HCT116 (cell line): ENCODE measurements at regions not wholly inside any gene's neighbourhood (a gene's known extent, or its start where the extent isn't known, plus 50 kb on each side); places are given as distances from the start of the nearest gene placed in this dataset.

Source experiments
- ATAC-seq: fragments of 200-7000 bp; cut with Tn5 transposase; 2 replicates; pipeline ENCODE4 v1.9.1; 2020; ENCODE audit warnings: mild to moderate bottlenecking, moderate library complexity
- BruUV-seq: library from RNA; stranded (reverse); fragments of 400-500 nt; replicated peaks from 2 replicates; lab custom pipeline; 2021; lab: Mats Ljungman, UMichigan
- CTCF ChIA-PET: fragments of 300-600 bp; sonication (Branson Sonifier 250); formaldehyde crosslinking; loops from one replicate; lab custom pipeline; 2021; ENCODE audit warnings: antibody characterized with exemption; lab: Charles Lee
- POLR2A ChIA-PET: fragments of 300-600, 350-600 bp; sonication (Branson Sonifier 250); formaldehyde crosslinking; loops from one replicate; lab custom pipeline; 2021; ENCODE audit warnings: antibody characterized with exemption; lab: Charles Lee
- RAD21 ChIA-PET, 2 experiments: fragments of 300-600 bp; sonication (Branson Sonifier 250); formaldehyde crosslinking; loops; one replicate each; lab custom pipeline; 2023; ENCODE audit warnings: low total read pairs in 2 of 2; ENCODE audit not compliant: uncharacterized antibody in 2 of 2, unreplicated experiment in 2 of 2, low non-redundant PET in 1 of 2; lab: Charles Lee
- DNase-seq: peaks from one replicate; pipeline ENCODE4 v3.0.0-alpha.2; 2010; ENCODE audit warnings: low read depth, low spot score
- H2AFZ ChIP-seq: fragments of 200-600 bp; shearing (Covaris generic), sonication (generic); 2 replicates; pipeline ENCODE4 v1.6.1; 2017; ENCODE audit warnings: low read depth, mixed run types, mixed read lengths, antibody characterized with exemption, low read length; ENCODE audit not compliant: poor library complexity, severe bottlenecking
- H3K27ac ChIP-seq: 2 replicates; pipeline ENCODE4 v1.5.1; 2012; ENCODE audit warnings: low read depth, low read length
- H3K27me3 ChIP-seq: fragments of 200-600 bp; sonication (generic); 2 replicates; pipeline ENCODE4 v1.6.1; 2016; ENCODE audit warnings: mixed run types, low read length, mixed read lengths; ENCODE audit not compliant: insufficient read depth
- H3K36me3 ChIP-seq, 2 experiments: fragments of 200-500 bp in 1 of 2; fragments of 200-600 bp in 1 of 2; sonication (Bioruptor generic) in 1 of 2; sonication (generic) in 1 of 2; 2 replicates each; pipeline versions ENCODE4 v1.5.1 to v1.6.1; 2014 to 2016; ENCODE audit warnings: low read length in 2 of 2, inconsistent platforms in 1 of 2, mixed read lengths in 1 of 2, mixed run types in 1 of 2; ENCODE audit not compliant: insufficient read depth in 2 of 2, control insufficient read depth in 1 of 2
- H3K4me1 ChIP-seq, 2 experiments: fragments of 200-600 bp in 1 of 2; sonication (generic) in 1 of 2; 2 replicates each; pipeline versions ENCODE4 v1.5.1 to v1.6.1; 2012 to 2017; ENCODE audit warnings: low read length in 2 of 2, inconsistent platforms in 1 of 2, mild to moderate bottlenecking in 1 of 2, mixed read lengths in 1 of 2, mixed run types in 1 of 2, moderate library complexity in 1 of 2; ENCODE audit not compliant: insufficient read depth in 2 of 2, control insufficient read depth in 1 of 2
- H3K4me2 ChIP-seq: fragments of 200-600 bp; sonication (generic); 2 replicates; pipeline ENCODE4 v1.6.1; 2017; ENCODE audit warnings: mixed run types, low read length, mixed read lengths
- H3K4me3 ChIP-seq, 2 experiments: fragments of 200-600 bp in 1 of 2; sonication (generic) in 1 of 2; replicated peaks in 1 of 2; 2 replicates each; pipeline ENCODE4 v1.5.1; 2011 to 2016; ENCODE audit warnings: low read length in 2 of 2, control low read depth in 1 of 2, low read depth in 1 of 2, mild to moderate bottlenecking in 1 of 2, mixed read lengths in 1 of 2, mixed run types in 1 of 2
- H3K79me2 ChIP-seq: fragments of 200-600 bp; sonication (generic); 2 replicates; pipeline ENCODE4 v1.6.1; 2017; ENCODE audit warnings: mild to moderate bottlenecking, mixed run types, low read length, moderate library complexity, mixed read lengths; ENCODE audit not compliant: insufficient read depth
- H3K9ac ChIP-seq: fragments of 200-600 bp; sonication (generic); 2 replicates; pipeline ENCODE4 v1.6.1; 2016; ENCODE audit warnings: low read length, mixed read lengths
- H3K9me2 ChIP-seq: fragments of 200-600 bp; sonication (generic), shearing (Covaris generic); 2 replicates; pipeline ENCODE4 v1.6.1; 2017; ENCODE audit warnings: mixed run types, mild to moderate bottlenecking, moderate library complexity; ENCODE audit not compliant: insufficient read depth
- H3K9me3 ChIP-seq, 2 experiments: fragments of 200-500 bp in 1 of 2; fragments of 200-600 bp in 1 of 2; sonication (Bioruptor generic) in 1 of 2; sonication (generic) in 1 of 2; 2 replicates each; pipeline ENCODE4 v1.6.1; 2014 to 2017; ENCODE audit warnings: low read length in 2 of 2, mixed read lengths in 2 of 2, inconsistent platforms in 1 of 2, low read depth in 1 of 2, mild to moderate bottlenecking in 1 of 2, mixed run types in 1 of 2, moderate library complexity in 1 of 2; ENCODE audit not compliant: control insufficient read depth in 1 of 2, insufficient read depth in 1 of 2
- H4K20me1 ChIP-seq: fragments of 200-600 bp; sonication (generic), shearing (Covaris generic); 2 replicates; pipeline ENCODE4 v1.6.1; 2017; ENCODE audit warnings: mixed run types, mild to moderate bottlenecking, moderate library complexity; ENCODE audit not compliant: insufficient read depth
- CEBPB ChIP-seq: IDR thresholded peaks from 2 replicates; pipeline ENCODE4 v1.6.1; 2012; ENCODE audit warnings: low read depth
- EGR1 ChIP-seq: IDR thresholded peaks from 2 replicates; pipeline ENCODE4 v1.6.1; 2012; ENCODE audit warnings: low read depth
- ELF1 ChIP-seq: IDR thresholded peaks from 2 replicates; pipeline ENCODE4 v1.6.1; 2012; ENCODE audit warnings: low read depth, borderline replicate concordance
- EZH2phosphoT487 ChIP-seq: fragments of 200-600 bp; IDR thresholded peaks from 2 replicates; pipeline ENCODE4 v1.6.1; 2018; ENCODE audit warnings: antibody characterized with exemption, borderline replicate concordance
- FOSL1 ChIP-seq: IDR thresholded peaks from 2 replicates; pipeline ENCODE4 v1.6.1; 2012; ENCODE audit warnings: low read depth
- JUND ChIP-seq: IDR thresholded peaks from 2 replicates; pipeline ENCODE4 v1.6.1; 2012
- MAX ChIP-seq: IDR thresholded peaks from 2 replicates; pipeline ENCODE4 v1.6.1; 2012
- POLR2A ChIP-seq: IDR thresholded peaks from 2 replicates; pipeline ENCODE4 v1.7.0; 2011; ENCODE audit warnings: borderline replicate concordance; ENCODE audit not compliant: insufficient read depth, insufficient read length; ENCODE audit errors: extremely low read depth
- POLR2AphosphoS5 ChIP-seq: IDR thresholded peaks from 2 replicates; pipeline ENCODE4 v1.6.1; 2011; ENCODE audit warnings: mild to moderate bottlenecking, low read depth, low read length, moderate library complexity
- SP1 ChIP-seq: IDR thresholded peaks from 2 replicates; pipeline ENCODE4 v1.6.1; 2012; ENCODE audit warnings: low read depth
- SRF ChIP-seq: IDR thresholded peaks from 2 replicates; pipeline ENCODE4 v1.6.1; 2012; ENCODE audit warnings: low read depth
- TCF7L2 ChIP-seq: IDR thresholded peaks from 2 replicates; pipeline ENCODE4 v1.7.0; 2011; ENCODE audit warnings: borderline replicate concordance, inconsistent platforms; ENCODE audit not compliant: insufficient read depth, insufficient read length; ENCODE audit errors: extremely low read depth
- YY1 ChIP-seq: IDR thresholded peaks from 2 replicates; pipeline ENCODE4 v1.6.1; 2011; ENCODE audit warnings: low read length, low read depth, moderate library complexity, mild to moderate bottlenecking; ENCODE audit not compliant: insufficient replicate concordance; ENCODE audit errors: extremely low read depth
- ZFX ChIP-seq: fragments of 450-650 bp; IDR thresholded peaks from 2 replicates; pipeline ENCODE4 v1.6.1; 2017
- ZNF274 ChIP-seq: fragments of 200-500 bp; sonication (Bioruptor generic); IDR thresholded peaks from 2 replicates; pipeline ENCODE4 v1.6.1; 2014; ENCODE audit warnings: mild to moderate bottlenecking, low read depth, low read length, inconsistent platforms
- intact Hi-C: fragments of 100-400 bp; cut with micrococcal nuclease; formaldehyde crosslinking; loops from 2 replicates; pipeline ENCODE4 v1.10.0; 2022
- TF ChIP-seq, protein P1 (sequence below): IDR thresholded peaks from 2 replicates; pipeline ENCODE4 v1.6.1; 2012
- TF ChIP-seq, protein P2 (sequence below): IDR thresholded peaks from 2 replicates; pipeline ENCODE4 v1.6.1; 2012; ENCODE audit warnings: low read depth

GRCh38 chr5:60148366-60148765 lies 254.8 kb upstream of the PDE4D start:
- Histone ChIP-seq H3K4me1 (no peaks in the 10 kb centered on the region), H3K9ac (no peak overlapping the region), H2AFZ (no peak overlapping the region), H3K27ac (no peak overlapping the region), H4K20me1 (no peaks in the 10 kb centered on the region), H3K9me2 (no peaks in the 10 kb centered on the region), H3K9me3 (no peaks in the 10 kb centered on the region), H3K36me3 (no peaks in the 10 kb centered on the region), H3K4me2 (no peak overlapping the region), H3K27me3 (no peaks in the 10 kb centered on the region), H3K4me3 (no peak overlapping the region), H3K79me2 (no peaks in the 10 kb centered on the region)
- ChIA-PET CTCF (no interaction called here), RAD21 (no interaction called here), POLR2A (no interaction called here)
- DNase-seq (no peak), ATAC-seq (no peak)
- no TSS peak for BruUV-seq
- TF ChIP-seq SP1, result no peak
- TF ChIP-seq YY1, result no peak
- TF ChIP-seq POLR2AphosphoS5, result no peak
- TF ChIP-seq EGR1, result no peak
- no peak for TF ChIP-seq ZFX
- TF ChIP-seq, protein P1, sequence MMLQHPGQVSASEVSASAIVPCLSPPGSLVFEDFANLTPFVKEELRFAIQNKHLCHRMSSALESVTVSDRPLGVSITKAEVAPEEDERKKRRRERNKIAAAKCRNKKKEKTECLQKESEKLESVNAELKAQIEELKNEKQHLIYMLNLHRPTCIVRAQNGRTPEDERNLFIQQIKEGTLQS, result no peak
- intact Hi-C loops, result no loop called here

DNA sequence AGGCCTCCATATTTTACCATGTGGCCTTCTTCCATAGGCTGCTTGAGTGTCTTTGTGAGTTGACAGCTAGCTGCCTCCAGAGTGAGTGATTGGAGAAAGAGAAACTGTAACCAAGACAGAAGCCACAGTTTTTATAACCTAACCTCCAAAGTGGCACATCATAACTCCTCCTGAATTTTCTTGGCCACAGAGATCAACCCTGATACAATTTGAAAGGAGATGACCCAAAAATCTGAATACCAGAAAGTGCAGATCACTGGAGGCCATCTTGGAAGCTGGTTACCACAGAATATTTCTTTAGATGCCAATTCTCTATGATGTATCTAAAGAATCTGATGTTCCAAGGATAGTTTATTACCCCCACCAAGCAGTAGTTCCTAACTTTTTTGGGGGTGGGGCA lies 254.3 kb upstream of the PDE4D start:
- no peak overlapping the region for H3K9ac ChIP-seq
- H3K79me2 ChIP-seq, result no peaks in the 10 kb centered on the region
- no peak for ATAC-seq
- no peak overlapping the region for H3K4me3 ChIP-seq
- H2AFZ ChIP-seq, result no peak overlapping the region
- H3K9me2 ChIP-seq, result no peaks in the 10 kb centered on the region
- BruUV-seq, result no TSS peak
- H3K4me1 ChIP-seq, result no peaks in the 10 kb centered on the region
- H3K27me3 ChIP-seq, result no peaks in the 10 kb centered on the region
- RAD21 ChIA-PET, result no interaction called here
- POLR2A ChIA-PET, result no interaction called here
- no peaks in the 10 kb centered on the region for H3K9me3 ChIP-seq
- DNase-seq, result no peak
- CTCF ChIA-PET, result no interaction called here
- intact Hi-C loops, result no loop called here
- no peaks in the 10 kb centered on the region for H4K20me1 ChIP-seq
- no peak overlapping the region for H3K27ac ChIP-seq
- H3K36me3 ChIP-seq, result no peaks in the 10 kb centered on the region
- no peak overlapping the region for H3K4me2 ChIP-seq
- TF ChIP-seq ZNF274 (no peak), ELF1 (no peak), FOSL1 (no peak), POLR2A (no peak), YY1 (no peak), EZH2phosphoT487 (no peak), EGR1 (no peak), SP1 (no peak), MAX (no peak), SRF (no peak), CEBPB (no peak), JUND (no peak), TCF7L2 (no peak)
- TF ChIP-seq, protein P2, sequence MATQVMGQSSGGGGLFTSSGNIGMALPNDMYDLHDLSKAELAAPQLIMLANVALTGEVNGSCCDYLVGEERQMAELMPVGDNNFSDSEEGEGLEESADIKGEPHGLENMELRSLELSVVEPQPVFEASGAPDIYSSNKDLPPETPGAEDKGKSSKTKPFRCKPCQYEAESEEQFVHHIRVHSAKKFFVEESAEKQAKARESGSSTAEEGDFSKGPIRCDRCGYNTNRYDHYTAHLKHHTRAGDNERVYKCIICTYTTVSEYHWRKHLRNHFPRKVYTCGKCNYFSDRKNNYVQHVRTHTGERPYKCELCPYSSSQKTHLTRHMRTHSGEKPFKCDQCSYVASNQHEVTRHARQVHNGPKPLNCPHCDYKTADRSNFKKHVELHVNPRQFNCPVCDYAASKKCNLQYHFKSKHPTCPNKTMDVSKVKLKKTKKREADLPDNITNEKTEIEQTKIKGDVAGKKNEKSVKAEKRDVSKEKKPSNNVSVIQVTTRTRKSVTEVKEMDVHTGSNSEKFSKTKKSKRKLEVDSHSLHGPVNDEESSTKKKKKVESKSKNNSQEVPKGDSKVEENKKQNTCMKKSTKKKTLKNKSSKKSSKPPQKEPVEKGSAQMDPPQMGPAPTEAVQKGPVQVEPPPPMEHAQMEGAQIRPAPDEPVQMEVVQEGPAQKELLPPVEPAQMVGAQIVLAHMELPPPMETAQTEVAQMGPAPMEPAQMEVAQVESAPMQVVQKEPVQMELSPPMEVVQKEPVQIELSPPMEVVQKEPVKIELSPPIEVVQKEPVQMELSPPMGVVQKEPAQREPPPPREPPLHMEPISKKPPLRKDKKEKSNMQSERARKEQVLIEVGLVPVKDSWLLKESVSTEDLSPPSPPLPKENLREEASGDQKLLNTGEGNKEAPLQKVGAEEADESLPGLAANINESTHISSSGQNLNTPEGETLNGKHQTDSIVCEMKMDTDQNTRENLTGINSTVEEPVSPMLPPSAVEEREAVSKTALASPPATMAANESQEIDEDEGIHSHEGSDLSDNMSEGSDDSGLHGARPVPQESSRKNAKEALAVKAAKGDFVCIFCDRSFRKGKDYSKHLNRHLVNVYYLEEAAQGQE, result no peak
